SIG-M5 treated with dmso at 0.1 percent for 504 hours (cell line): ENCODE measurements at regions not wholly inside any gene's neighbourhood (a gene's known extent, or its start where the extent isn't known, plus 50 kb on each side); places are given as distances from the start of the nearest gene placed in this dataset.
A peak's percentile ranks its signal among the peaks of the same experiment; 100 is the strongest.

Experiments used
- DNase-seq: peaks from one replicate; lab custom pipeline; 2025; ENCODE audit not compliant: unreplicated experiment; lab: John Stamatoyannopoulos, UW

DNA sequence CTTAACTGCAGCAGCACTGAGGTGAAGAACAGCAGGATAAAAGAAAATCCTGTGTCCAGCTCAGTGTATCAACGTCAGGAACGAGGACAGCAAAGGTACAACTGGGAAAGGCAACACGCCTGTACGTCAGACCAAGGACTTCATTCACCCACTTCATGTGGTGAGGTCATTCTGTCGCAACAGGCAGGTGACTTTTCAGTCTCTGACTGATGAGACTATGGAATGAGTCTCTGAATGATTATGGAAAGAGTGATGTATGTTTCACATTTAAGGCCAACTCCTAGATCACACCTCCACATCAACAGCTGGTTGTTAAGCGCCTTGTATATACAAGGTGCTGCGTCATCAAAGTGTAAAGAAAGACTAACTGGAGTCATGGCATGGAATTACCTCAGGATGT lies 297.6 kb upstream of the SP8 start:
- DNase-seq: no peak

DNA sequence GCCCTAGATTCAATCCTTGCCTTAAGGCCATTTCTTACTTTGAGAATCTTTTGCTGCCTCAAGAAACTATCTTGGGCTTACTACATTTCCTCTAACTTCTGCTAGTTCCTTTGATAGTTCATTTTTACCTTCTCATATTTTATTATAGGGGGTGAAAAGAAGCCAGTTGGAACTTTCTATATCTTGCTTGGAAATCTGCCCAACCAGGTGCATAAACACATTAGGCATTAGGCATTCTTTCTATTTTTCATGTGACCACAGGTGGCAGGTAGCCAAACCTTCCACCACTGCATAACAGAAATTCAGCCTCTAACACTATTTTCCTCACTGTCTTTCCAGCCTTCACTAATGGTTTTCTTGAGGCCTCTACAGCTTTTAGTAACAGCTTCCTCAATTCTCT lies 300.0 kb upstream of the SP8 start:
- DNase-seq: peak; percentile 8

DNA sequence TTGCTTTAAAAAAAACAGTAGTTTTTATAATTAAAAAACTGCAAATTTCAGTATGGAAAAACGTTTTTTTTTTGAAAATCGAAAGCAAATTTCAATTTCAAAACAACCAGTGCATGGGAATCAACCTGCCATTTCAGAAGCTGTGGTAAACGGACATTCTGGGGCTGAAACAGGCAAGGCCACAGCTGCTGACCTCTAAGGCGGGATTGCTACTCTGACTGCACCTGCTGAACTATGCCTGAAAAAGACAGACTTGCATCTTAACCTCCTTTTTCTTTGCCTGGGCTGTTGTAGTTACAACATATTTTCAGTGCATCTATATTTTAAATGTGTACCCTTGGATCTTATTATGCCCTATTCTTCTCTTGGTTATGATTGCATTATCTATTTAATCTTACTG lies 303.0 kb upstream of the SP8 start:
- DNase-seq: no peak

DNA sequence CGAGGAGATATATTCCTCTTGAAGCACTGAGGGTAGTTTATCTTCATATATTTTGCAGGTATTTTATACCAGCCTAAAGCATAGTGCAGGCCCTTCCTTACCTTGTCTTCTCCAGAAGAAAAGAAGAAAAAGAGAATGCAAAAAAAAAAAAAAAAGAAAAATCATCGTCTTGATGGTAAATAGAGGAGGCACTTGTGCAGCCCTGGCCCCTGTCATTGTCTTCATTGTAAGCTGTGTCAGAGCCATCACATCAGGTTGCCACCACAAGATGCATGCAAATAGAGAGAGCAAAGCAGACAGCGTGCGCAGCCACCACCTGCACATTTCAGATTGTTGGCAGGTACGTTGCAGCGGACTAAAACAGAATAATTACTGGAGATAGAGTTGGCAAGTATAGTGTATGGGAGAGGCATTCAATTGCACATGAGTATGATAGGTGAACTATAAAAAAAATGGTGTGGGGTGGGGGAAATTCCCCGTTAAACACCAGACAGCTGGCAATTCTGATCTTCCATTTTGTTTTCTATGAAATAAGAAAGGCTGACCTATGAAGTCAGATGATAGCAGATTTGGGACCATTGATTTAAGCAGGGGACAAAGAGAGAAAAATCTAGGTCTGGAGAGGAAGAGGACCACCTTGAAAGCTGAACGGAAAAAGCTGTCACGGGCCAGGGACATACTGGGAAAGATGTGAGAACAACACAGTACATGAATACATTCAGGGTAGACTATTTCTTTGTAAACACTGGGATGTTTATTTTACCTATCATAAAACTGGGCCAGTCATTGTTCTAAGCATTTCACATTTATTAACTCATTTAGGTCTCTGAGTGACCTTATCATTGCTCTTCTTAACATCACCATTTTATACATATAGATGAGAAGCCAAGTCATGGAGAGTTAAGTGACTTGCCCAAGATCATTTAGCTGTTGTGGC lies 306.3 kb upstream of the SP8 start:
- no peak for DNase-seq

DNA sequence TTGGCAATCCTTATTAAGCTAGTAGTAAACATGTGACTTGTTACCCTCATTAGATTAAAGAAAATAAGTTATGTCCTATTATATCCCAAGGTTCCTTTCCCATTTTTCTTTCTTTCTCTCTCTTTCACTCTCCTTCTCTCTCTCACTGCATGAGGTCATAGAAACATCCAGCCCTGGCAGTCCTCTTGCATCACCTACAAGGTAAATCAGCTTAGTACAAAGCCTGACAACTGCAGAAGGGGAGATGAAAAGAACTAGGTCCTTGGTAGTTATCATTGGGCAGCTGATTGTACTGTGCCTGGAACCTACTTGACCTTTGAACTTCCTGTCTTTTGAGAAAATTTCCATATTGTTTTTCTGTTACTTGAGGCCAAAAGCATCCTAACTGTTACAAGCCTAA lies 307.9 kb upstream of the SP8 start:
- no peak for DNase-seq

DNA sequence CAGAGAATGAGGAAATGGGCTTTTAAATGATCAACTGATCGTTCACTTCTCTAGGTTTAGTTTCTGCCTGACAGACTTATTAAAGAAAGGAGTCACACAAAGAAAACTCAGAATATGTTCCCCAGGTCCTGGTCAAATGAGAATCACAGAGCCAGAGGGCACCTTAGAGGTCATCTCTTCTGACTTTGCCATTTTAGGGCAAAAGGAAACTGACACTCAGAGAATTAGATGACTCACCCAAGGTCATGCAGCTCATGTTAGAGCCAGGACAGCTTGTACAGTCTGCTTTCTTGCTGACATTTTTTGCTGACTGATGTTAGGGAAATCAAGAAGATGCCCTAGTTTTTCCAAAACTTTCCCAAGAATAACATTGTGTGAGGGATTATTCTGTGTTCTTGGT lies 312.7 kb upstream of the SP8 start:
- DNase-seq: no peak

DNA sequence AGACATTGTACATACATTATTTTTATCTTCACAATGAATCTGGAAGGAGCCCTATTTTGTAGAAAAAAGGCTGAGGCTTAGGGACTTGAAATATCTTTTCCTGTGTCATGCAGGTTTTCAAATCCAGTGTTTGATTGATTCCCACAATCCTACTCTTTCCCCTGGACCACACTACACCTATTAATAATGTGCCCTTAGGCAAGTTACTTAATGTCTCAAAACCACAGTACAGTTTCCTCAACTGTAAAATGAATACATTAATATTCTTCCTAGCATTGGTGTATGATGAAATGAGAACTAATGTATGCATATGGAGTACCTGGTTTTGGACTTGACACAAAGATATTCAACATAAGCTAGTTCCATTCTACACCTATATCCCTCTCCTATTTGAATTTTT lies 313.3 kb upstream of the SP8 start:
- DNase-seq: no peak

DNA sequence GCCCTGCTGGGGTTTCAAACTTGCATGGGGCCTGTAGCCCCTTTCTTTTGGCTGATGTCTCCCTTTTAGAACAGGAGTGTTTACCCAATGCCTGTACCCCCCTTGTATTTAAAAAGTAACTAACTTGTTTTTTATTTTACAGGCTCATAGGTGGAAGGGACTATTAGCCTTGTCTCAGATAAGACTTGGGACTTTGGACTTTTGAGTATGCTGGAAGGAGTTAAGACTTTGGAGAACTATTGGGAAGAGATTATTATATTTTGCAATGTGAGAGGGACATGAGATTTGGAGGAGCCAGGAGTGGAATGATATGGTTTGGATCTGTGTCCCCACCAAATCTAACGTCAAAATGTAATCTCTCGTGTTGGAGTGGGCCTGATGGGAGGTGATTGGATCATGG lies 314.9 kb upstream of the SP8 start:
- no peak for DNase-seq

DNA sequence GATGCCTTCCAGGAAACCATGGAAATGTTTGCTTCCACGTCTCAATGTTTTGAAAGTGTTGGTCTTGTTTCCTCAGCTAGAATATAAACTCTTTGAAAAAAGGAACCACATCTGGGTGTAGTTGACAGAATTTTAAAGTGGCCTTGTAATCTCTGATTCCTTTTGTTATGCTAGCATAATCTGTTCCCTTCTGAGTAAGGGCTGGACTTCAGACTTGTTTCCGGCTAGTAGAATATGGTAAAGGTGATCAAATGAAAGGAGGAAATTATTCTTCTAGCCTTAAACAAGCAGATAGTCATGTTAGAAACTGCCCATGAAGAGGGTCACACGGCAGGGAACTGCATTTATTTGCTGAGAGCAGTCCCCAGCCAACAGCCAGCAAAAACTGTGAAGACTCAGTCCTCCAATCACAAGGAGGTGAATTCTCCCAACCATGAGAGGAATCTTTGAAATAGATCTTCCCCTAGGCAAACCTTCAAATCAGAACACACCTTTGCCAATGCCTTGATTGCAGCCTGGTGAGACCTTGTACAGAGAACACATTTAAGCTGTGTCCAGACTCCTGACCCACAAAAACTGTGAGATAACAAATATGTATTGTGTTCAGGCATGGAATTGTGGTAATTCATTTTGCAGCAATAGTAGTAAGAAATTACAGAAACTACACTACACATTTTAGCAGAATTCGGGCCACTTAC lies 316.9 kb upstream of the SP8 start:
- DNase-seq: no peak

DNA sequence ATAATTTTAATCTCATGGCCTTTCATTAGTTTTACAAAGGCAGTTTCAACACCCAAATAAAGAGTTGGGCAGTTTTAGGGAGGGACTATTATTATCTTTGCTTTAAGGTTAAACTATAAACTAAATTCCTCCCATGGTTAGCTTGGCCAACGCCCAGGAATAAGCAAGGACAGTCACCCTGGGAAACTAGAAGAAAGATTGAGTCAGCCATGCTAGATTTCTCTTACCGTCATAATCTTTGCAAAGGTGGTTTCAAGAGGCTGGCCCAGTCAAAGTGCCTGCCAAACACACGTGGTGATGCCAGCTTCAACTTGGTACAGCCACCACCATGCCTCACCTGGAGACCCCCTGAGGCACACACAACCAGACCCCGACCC lies 317.4 kb upstream of the SP8 start:
- no peak for DNase-seq

DNA sequence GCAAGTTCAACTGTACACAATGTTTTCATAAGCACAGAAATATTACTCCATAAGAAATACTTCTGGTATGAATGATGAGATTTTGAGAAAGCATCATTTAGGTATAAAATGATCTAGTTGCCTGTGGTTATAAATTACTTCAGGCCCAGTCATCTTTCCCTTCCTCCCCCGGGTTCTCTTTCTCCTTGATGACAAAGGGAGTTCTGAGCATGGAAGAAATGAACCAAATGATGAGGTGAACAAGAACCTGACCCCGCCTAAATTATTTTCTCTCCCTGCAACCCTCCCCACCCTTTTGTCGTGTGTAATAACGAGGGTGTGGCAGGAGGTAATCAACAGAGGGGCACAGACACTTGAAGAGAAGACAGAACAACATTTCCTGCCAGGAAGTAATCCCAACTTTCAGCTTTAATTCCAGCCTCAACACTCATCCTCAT lies 319.6 kb upstream of the SP8 start:
- DNase-seq: no peak

DNA sequence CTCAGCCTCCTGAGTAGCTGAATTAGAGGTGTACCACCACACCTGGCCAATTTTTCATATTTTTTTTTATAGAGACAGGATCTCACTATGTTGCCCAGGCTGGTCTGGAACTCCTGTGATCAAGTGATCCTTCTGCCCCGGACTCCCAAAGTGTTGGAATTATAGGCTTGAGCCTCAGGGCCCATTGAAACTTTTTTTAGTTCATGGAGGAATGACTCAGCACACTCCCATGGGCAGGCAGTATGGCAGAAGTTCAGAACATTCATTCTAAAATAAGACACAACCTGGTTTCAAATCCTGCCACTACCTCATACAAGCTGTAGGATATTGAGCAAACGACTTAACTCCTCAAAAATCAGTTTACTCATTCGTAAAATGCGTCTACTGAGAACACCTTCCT lies 320.4 kb upstream of the SP8 start:
- no peak for DNase-seq

DNA sequence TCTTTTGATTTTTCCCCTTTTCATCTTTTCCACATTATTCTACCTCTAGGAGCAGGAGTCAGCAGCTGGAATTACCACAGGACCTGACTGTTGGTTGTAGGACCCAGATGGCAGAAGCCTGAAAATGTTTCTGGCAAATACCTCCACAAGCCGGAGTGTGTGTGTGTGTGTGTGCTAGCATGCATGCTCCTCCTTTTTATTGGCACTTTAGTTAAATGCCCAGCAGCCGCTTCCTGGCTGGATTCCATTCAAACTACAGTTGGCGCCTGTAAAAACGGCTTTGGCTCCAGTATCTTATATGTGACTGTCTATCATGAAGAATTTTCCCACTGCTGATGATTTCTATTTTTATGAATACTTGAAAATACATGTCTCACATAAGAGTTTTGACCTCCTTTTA lies 319.7 kb upstream of the SP4 start:
- no peak for DNase-seq

DNA sequence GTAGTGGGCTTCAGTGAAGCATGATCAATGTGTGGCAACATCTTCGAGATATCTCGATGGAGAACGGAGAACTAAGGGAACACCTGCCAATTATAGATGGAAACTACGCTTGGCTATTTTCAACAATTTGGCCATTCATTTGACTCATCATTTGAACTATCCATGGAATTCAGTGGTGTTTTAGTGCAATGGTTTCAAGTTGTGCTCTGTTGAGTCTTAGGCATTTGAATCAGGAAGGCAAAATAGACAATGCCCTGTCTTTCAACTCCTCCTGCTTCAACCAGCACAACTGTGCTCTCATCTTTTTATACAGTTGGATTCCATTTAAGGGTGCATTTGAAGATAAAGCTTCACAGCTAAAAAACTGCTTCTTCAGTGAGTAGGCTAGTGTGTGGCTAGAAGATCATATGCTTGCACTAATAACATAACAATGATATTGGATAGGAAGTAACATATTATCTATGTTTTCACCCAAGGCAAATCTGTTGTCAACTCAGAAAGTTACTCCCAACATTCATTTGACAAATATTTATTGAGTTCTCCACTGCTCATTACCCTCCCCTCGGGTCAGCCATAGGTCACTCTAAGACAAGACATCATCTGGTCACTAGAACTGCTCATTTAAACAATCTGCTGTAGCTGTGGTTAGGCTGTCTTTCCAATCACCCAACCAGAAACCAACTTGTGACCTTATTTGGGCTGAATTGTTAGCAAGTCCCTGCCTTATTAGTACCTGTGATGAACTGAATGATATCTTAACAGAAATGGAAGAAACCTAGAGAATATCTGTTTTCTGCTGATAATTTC lies 314.1 kb upstream of the SP4 start:
- DNase-seq: no peak

DNA sequence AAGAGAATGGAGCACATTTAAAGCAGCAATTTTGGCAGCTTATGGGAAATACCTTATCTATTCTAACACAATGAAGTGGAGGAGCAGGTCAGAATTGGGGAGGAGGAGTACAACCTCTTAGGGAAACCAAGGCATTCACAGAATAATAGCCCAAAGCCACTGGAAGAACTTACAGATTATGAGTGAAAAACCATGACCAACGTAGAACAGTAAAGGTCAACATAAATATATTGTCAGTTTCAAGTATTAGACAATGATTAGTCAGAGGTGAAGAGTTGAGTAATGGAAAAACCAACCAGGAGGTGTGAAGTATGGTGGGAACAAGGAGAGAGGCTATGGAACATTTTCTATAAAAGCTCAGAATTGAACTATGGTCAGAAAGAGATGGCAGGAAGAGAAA lies 304.3 kb upstream of the SP4 start:
- DNase-seq: no peak

DNA sequence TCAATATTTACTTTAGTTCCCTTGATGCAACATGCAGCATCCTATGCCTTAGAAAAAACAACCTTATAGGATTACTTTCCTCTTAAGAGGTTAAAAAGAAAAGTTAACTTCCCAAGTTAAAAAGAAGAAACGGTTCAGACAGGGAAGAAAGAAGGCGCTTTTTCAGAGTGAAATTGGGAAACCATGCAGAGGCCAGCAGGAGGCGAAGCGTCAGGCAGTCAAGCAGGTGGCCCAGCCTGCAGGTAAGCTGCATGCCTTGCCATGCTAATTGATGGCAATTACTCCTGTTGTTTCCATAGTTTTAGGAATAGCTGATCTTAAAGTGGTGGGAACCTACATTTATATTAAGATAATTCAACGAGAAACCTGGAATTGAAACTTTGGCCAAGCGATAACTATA lies 302.6 kb upstream of the SP4 start:
- DNase-seq: no peak

DNA sequence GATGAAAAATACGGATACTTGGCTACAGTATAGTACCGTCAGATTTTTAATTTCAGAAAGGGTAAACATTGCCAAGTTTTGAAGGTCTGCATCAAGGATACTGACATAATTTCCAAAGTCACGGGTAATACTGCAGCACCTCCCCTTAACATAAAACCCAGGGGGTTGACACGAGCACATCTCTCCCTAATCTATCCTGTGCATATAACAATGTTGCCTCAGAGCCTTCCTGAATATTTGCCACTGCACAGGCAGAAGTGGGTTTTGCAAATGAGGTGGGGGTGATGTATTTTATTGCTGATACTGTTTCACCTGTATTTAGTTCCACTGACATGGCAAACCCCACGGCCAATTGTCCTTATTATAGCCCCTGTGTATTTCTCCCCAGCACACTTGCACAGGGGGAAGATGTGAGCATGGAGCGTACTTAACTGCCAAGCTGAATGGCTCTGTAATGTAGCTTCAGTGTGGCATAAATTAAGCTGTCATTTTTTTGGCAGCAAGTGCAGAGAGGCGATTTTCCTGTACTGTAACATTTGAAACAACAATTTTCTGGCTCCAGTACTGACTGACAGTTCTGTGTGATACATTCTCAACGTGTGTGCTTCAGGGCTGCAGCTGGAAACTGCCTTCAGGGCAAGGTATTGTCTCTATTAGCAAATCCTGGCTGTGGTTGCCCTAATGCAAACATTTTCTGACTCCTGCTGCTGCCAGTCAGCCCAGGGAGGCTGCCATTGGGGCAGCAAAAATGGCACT lies 299.6 kb upstream of the SP4 start:
- DNase-seq: no peak

DNA sequence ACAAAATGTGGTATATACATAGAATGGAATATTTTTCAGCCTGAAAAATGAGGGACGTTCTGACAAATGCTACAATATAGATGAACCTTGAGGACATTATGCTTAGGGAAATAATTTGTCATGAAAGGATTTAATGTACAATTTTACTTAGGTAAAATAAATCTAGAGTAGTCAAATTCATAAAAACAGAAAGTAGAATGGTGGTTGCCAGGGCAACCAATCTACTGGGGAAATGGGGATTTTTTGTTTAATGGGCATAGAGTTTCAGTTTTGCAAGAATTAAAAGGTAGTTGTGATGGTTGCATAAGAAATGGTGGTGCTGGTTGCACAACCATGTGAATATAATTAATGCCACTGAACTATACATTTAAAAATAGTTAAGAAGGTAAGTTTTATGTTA lies 296.0 kb upstream of the SP4 start:
- no peak for DNase-seq

DNA sequence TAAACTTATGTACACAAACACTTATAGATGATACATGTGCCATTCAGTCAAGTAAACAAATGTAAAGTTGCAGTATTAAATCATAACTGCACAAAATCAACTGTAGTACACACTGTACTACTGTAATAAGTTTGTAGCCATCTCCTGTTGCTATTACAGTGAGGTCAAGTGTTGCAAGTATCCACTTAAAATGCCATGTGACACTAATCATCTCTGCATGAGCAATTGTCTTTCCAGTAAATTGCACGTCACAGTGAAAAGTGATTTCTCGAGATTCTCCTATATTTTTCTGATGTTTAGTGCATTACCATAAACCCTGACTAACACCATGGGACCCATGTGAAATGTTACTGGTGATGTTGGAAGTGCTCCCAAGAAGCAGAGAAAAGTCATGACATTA lies 293.3 kb upstream of the SP4 start:
- no peak for DNase-seq

DNA sequence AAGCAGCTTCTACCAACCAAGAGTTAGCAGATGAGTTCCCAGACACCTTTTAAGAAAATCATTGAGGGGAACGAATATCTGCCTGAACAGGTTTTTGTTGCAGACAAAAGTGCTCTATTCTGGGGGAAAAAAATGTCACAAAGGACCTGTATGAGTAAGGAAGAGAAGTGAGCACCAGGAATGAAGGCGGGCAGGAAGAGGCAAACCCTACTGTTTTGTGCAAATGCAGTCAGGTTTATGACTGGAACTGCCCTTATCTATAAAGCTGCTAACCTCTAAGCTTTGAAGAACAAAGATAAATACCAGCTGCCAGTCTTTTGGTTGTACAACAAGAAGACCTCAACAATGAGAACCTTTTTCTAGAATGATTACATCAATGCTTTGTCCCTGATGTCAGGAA lies 292.4 kb upstream of the SP4 start:
- no peak for DNase-seq

DNA sequence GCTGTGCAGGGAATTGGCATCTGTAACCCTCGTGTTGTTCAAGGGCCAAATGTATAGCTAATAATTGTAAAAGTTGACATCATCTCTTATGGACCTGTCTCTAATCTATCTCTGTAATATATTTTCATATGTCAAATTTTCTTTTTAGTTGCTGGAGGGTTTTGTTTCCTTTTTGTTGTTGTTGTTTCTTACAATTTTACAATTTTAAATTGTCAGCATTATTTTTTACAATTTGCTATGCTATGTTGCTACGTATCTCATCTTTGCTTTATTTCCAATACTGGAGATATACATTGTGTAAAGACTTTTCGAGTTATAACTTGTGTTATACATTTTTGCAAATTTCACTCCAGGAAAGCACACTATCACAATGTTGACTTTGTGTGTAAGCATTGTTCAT lies 290.2 kb upstream of the SP4 start:
- no peak for DNase-seq
